T-helper 1 cell (primary cell): ENCODE measurements at regions not wholly inside any gene's neighbourhood (a gene's known extent, or its start where the extent isn't known, plus 50 kb on each side); places are given as distances from the start of the nearest gene placed in this dataset.

Source experiments
- DNase-seq, 5 donors: peaks; one replicate each; pipeline ENCODE4 v3.0.0-alpha.2; 2012 to 2020

- no peak for DNase-seq
Measured at GRCh38 chr4:180866933-180867643, 1376.1 kb upstream of the TENM3 start.

- no peak for DNase-seq
Measured at GRCh38 chr4:180870623-180871022, 1372.6 kb upstream of the TENM3 start.

- no peak for DNase-seq
Measured at GRCh38 chr4:180898305-180898704, 1344.9 kb upstream of the TENM3 start.

GRCh38 chr4:180900781-180901180, 1342.4 kb upstream of the TENM3 start:
- no peak for DNase-seq

- DNase-seq, result no peak
Measured at GRCh38 chr4:180909279-180909678, 1333.9 kb upstream of the TENM3 start.

- DNase-seq, result no peak
Measured at GRCh38 chr4:180913750-180914149, 1329.5 kb upstream of the TENM3 start.

GRCh38 chr4:180923486-180923885, 1319.7 kb upstream of the TENM3 start:
- no peak for DNase-seq

- no peak for DNase-seq
Measured at GRCh38 chr4:180925805-180926204, 1317.4 kb upstream of the TENM3 start.

- no peak for DNase-seq
Measured at GRCh38 chr4:180926277-180926676, 1316.9 kb upstream of the TENM3 start.

GRCh38 chr4:180932370-180933001, 1310.7 kb upstream of the TENM3 start:
- DNase-seq, result no peak

- DNase-seq, result no peak
Measured at GRCh38 chr4:180937083-180937482, 1306.1 kb upstream of the TENM3 start.

GRCh38 chr4:180940680-180941079, 1302.5 kb upstream of the TENM3 start:
- no peak for DNase-seq

- no peak for DNase-seq
Measured at GRCh38 chr4:180942367-180942916, 1300.8 kb upstream of the TENM3 start.

GRCh38 chr4:180946188-180946587, 1297.0 kb upstream of the TENM3 start:
- DNase-seq, result no peak

- no peak for DNase-seq
Measured at GRCh38 chr4:180947425-180947824, 1295.8 kb upstream of the TENM3 start.

- no peak for DNase-seq
Measured at GRCh38 chr4:180949424-180950213, 1293.6 kb upstream of the TENM3 start.

GRCh38 chr4:180950377-180950776, 1292.8 kb upstream of the TENM3 start:
- no peak for DNase-seq

- no peak for DNase-seq
Measured at GRCh38 chr4:180951312-180951711, 1291.9 kb upstream of the TENM3 start.

GRCh38 chr4:180953572-180953971, 1289.6 kb upstream of the TENM3 start:
- DNase-seq, result no peak

GRCh38 chr4:180960743-180961401, 1282.3 kb upstream of the TENM3 start:
- DNase-seq, result no peak

GRCh38 chr4:180962268-180962667, 1280.9 kb upstream of the TENM3 start:
- DNase-seq, result no peak

GRCh38 chr4:180966312-180966711, 1276.9 kb upstream of the TENM3 start:
- no peak for DNase-seq

GRCh38 chr4:180967936-180968335, 1275.3 kb upstream of the TENM3 start:
- DNase-seq, result no peak
